ENCODE measurements at regions not wholly inside any gene's neighbourhood (a gene's known extent, or its start where the extent isn't known, plus 50 kb on each side); places are given as distances from the start of the nearest gene placed in this dataset.
"Not testable (repeated sequence)": the region's sequence is repeated elsewhere in the genome, so short reads cannot be mapped to it uniquely, and the experiment has no call there.

GRCh38 chr2:3899536-3900155, 196.3 kb downstream of the DCDC2C start:
- POLR2A ChIA-PET, result no interaction called here

DNA sequence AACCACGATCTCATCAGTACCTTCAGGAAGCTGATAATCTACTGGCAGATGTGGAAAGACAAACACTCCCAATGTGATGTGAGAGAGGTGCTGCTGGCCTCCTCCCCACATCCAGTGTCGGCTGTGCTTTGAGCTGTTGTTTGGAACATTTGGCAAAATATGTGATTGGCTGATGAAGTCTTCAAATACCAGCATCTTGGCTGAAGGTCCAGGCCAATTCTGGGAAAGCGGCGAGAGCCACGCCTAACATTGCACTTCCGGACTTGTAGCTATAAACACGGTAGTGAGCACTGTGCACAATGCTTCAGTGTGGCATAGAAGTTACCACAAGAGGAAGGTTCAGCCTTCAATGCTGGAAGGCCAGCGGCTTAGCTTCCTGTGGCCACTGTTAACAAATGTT, 198.8 kb downstream of the DCDC2C start:
- ChIA-PET POLR2A (no interaction called here), CTCF (no interaction called here)
- DNase-seq, result no peak
- Mint-ChIP-seq H3K9me3 (peaks cover 4% of the 10 kb centered on the region), H3K27ac (no peak overlapping the region), H3K4me3 (no peak overlapping the region), H3K4me1 (no peaks in the 10 kb centered on the region), H3K36me3 (ENCODE audit: low read depth) (no peaks in the 10 kb centered on the region), H3K27me3 (no peaks in the 10 kb centered on the region)

More at GRCh38 chr2:3899536-3900155, 196.3 kb downstream of the DCDC2C start:
- H3K36me3 Mint-ChIP-seq (ENCODE audit: low read depth), result no peaks in the 10 kb centered on the region
- CTCF ChIA-PET, result no interaction called here
- H3K27me3 Mint-ChIP-seq, result no peaks in the 10 kb centered on the region
- H3K4me3 Mint-ChIP-seq, result no peak overlapping the region
- no peak for DNase-seq
- H3K27ac Mint-ChIP-seq, result no peak overlapping the region
- peaks cover 6% of the 10 kb centered on the region for H3K9me3 Mint-ChIP-seq
- no peaks in the 10 kb centered on the region for H3K4me1 Mint-ChIP-seq

- CTCF ChIA-PET, result no interaction called here
- Mint-ChIP-seq H3K4me1 (no peaks in the 10 kb centered on the region), H3K27me3 (no peaks in the 10 kb centered on the region), H3K27ac (no peak overlapping the region), H3K36me3 (ENCODE audit: low read depth) (no peaks in the 10 kb centered on the region), H3K9me3 (peaks cover 11% of the 10 kb centered on the region), H3K4me3 (no peak overlapping the region)
- POLR2A ChIA-PET, result no interaction called here
- no peak for DNase-seq
Measured at GRCh38 chr2:3904061-3904460, 200.7 kb downstream of the DCDC2C start.

- DNase-seq; CTCF ChIA-PET; H3K4me3 Mint-ChIP-seq; H3K27me3 Mint-ChIP-seq; H3K4me1 Mint-ChIP-seq; H3K36me3 Mint-ChIP-seq (ENCODE audit: low read depth); H3K27ac Mint-ChIP-seq; POLR2A ChIA-PET: not testable (repeated sequence)
- peaks cover 15% of the 10 kb centered on the region for H3K9me3 Mint-ChIP-seq
Measured at GRCh38 chr2:3908498-3908897, 205.1 kb downstream of the DCDC2C start.

DNA sequence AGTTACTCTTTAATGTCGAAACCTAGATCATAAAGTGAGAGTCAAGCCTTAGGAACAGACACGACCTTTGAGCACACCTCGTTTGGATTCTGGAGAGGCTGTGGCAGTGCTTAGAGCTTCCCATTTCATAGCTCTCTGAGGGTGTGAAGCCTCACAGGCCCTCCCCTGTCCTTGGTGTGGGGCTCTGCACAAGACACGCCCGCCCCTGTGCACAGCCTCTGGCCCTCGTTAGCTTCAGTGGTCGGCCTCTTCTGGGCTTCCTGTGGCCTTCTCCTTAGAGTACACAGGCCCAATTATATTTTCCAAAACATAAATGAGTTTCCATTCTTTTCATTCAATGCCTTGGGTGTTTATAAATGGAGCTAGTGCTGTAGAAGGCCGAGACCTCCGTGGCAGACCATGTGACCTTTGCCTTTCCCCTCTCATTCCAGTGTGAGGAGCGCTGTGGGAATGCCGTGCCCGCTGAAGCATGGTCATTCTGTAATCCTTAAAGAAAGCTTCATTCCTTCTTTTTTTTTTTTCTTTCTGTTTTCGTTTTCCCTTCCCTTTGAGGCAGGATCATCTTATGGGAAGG, 208.6 kb downstream of the DCDC2C start:
- no peak for DNase-seq
- Mint-ChIP-seq H3K36me3 (ENCODE audit: low read depth) (no peaks in the 10 kb centered on the region), H3K27me3 (no peaks in the 10 kb centered on the region), H3K4me1 (no peaks in the 10 kb centered on the region), H3K4me3 (no peak overlapping the region), H3K9me3 (peaks cover 12% of the 10 kb centered on the region), H3K27ac (no peak overlapping the region)
- ChIA-PET POLR2A (no interaction called here), CTCF (no interaction called here)

- Mint-ChIP-seq H3K36me3 (ENCODE audit: low read depth) (no peaks in the 10 kb centered on the region), H3K4me3 (no peak overlapping the region), H3K9me3 (peaks cover 10% of the 10 kb centered on the region), H3K4me1 (no peaks in the 10 kb centered on the region), H3K27me3 (no peaks in the 10 kb centered on the region), H3K27ac (no peak overlapping the region)
- ChIA-PET POLR2A (no interaction called here), CTCF (no interaction called here)
- DNase-seq, result no peak
Measured at GRCh38 chr2:3913166-3913565, 209.8 kb downstream of the DCDC2C start.

GRCh38 chr2:3914241-3914640, 210.9 kb downstream of the DCDC2C start:
- Mint-ChIP-seq H3K9me3 (peaks cover 2% of the 10 kb centered on the region), H3K27ac (no peak overlapping the region), H3K36me3 (ENCODE audit: low read depth) (no peaks in the 10 kb centered on the region), H3K4me3 (no peak overlapping the region), H3K27me3 (no peaks in the 10 kb centered on the region), H3K4me1 (no peaks in the 10 kb centered on the region)
- no peak for DNase-seq
- ChIA-PET CTCF (no interaction called here), POLR2A (no interaction called here)

GRCh38 chr2:3927031-3927430, 223.7 kb downstream of the DCDC2C start:
- Mint-ChIP-seq H3K9me3 (no peaks in the 10 kb centered on the region), H3K27me3 (no peaks in the 10 kb centered on the region), H3K4me1 (no peaks in the 10 kb centered on the region), H3K4me3 (no peak overlapping the region), H3K27ac (no peak overlapping the region), H3K36me3 (ENCODE audit: low read depth) (no peaks in the 10 kb centered on the region)
- no peak for DNase-seq
- POLR2A ChIA-PET, result no interaction called here
- CTCF ChIA-PET, result no interaction called here

- Mint-ChIP-seq H3K9me3 (peaks cover 6% of the 10 kb centered on the region), H3K36me3 (ENCODE audit: low read depth) (no peaks in the 10 kb centered on the region), H3K27ac (no peak overlapping the region), H3K4me1 (no peaks in the 10 kb centered on the region), H3K4me3 (no peak overlapping the region), H3K27me3 (no peaks in the 10 kb centered on the region)
- CTCF ChIA-PET, result no interaction called here
- DNase-seq, result no peak
- POLR2A ChIA-PET, result no interaction called here
Measured at GRCh38 chr2:3929374-3929773, 226.0 kb downstream of the DCDC2C start.

GRCh38 chr2:3930246-3930645, 226.9 kb downstream of the DCDC2C start:
- POLR2A ChIA-PET, result no interaction called here
- Mint-ChIP-seq H3K4me1 (no peaks in the 10 kb centered on the region), H3K4me3 (no peak overlapping the region), H3K27me3 (no peaks in the 10 kb centered on the region), H3K36me3 (ENCODE audit: low read depth) (no peaks in the 10 kb centered on the region), H3K27ac (no peak overlapping the region), H3K9me3 (peaks cover 6% of the 10 kb centered on the region)
- CTCF ChIA-PET, result no interaction called here
- no peak for DNase-seq

DNA sequence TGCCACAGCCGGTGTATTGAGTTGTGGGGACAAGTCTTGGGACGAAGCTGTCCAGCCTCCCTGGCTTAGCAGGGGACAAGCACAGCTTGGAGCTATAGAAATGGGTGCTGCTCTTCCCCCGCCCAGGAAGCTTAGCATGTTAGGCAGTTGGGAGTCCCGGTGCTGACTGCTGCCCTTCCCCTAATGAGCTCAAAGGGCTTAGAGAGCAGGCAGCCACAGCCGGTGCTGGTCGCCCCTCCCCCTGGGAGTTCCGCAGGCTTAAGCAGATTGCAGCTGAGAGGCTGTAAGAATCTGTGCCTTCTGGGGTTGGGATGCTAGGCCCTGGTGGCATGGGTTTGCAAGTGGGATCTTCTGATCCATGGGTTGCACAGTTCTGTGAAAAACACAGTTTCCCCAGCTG, 237.3 kb downstream of the DCDC2C start:
- ChIA-PET CTCF (no interaction called here), POLR2A (no interaction called here)
- no peak overlapping the region for H3K27ac Mint-ChIP-seq
- no peaks in the 10 kb centered on the region for H3K27me3 Mint-ChIP-seq
- no peaks in the 10 kb centered on the region for H3K4me1 Mint-ChIP-seq
- DNase-seq, result no peak
- no peak overlapping the region for H3K4me3 Mint-ChIP-seq
- H3K36me3 Mint-ChIP-seq (ENCODE audit: low read depth), result no peaks in the 10 kb centered on the region
- peaks cover 4% of the 10 kb centered on the region for H3K9me3 Mint-ChIP-seq

DNA sequence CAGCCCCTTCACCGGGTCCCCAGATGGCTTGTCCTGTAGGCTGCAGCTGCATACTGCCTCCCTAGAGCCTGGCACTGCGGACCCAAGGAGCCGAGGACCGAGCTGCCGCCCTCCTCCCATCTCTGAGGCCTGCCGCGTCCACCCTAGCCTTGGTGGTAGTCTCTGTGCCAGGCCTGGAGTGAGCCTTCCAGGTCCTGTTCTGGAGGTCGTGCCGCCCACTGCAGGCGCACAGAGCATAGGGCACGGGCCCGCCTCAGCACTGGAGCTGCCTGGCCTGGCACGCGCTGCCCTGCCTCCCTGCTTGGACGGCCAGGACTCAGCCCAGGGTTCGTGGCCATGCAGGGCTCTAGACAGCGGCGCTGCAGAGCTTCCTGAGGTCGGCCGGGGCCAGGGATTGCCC, 239.5 kb downstream of the DCDC2C start:
- CTCF ChIA-PET, result no interaction called here
- no peak overlapping the region for H3K27ac Mint-ChIP-seq

GRCh38 chr2:3944071-3944470, 240.7 kb downstream of the DCDC2C start:
- no peaks in the 10 kb centered on the region for H3K36me3 Mint-ChIP-seq (ENCODE audit: low read depth)
- H3K4me1 Mint-ChIP-seq, result no peaks in the 10 kb centered on the region
- POLR2A ChIA-PET, result no interaction called here
- no peak overlapping the region for H3K4me3 Mint-ChIP-seq
- DNase-seq, result no peak
- H3K9me3 Mint-ChIP-seq, result peaks cover 4% of the 10 kb centered on the region
- CTCF ChIA-PET, result no interaction called here
- no peaks in the 10 kb centered on the region for H3K27me3 Mint-ChIP-seq
- H3K27ac Mint-ChIP-seq, result no peak overlapping the region

More for the DNA sequence above, 239.5 kb downstream of the DCDC2C start:
- POLR2A ChIA-PET, result no interaction called here
- no peaks in the 10 kb centered on the region for H3K36me3 Mint-ChIP-seq (ENCODE audit: low read depth)
- H3K9me3 Mint-ChIP-seq, result peaks cover 4% of the 10 kb centered on the region
- DNase-seq, result no peak
- no peak overlapping the region for H3K4me3 Mint-ChIP-seq
- H3K27me3 Mint-ChIP-seq, result no peaks in the 10 kb centered on the region
- H3K4me1 Mint-ChIP-seq, result no peaks in the 10 kb centered on the region

GRCh38 chr2:3944841-3945240, 241.5 kb downstream of the DCDC2C start:
- POLR2A ChIA-PET, result no interaction called here
- Mint-ChIP-seq H3K4me3 (no peak overlapping the region), H3K27ac (no peak overlapping the region), H3K27me3 (no peaks in the 10 kb centered on the region), H3K9me3 (peaks cover 4% of the 10 kb centered on the region), H3K36me3 (ENCODE audit: low read depth) (no peaks in the 10 kb centered on the region), H3K4me1 (no peaks in the 10 kb centered on the region)
- CTCF ChIA-PET, result no interaction called here
- no peak for DNase-seq
